ENCODE measurements at regions not wholly inside any gene's neighbourhood (a gene's known extent, or its start where the extent isn't known, plus 50 kb on each side); places are given as distances from the start of the nearest gene placed in this dataset.

GRCh38 chr2:190781604-190782198 is 98.9 kb upstream of the GLS start:
- intact Hi-C loops (cut with DNase I) = no loop called here
- DNase-seq = peak in 34 of 42 donors; percentile 10 to 81 (median 44)

GRCh38 chr2:190782264-190782663 is 98.4 kb upstream of the GLS start:
- intact Hi-C loops (cut with DNase I) = no loop called here
- DNase-seq = no peak

- intact Hi-C loops (cut with DNase I) = no loop called here
- DNase-seq = no peak
These were observed 96.9 kb upstream of the GLS start for GRCh38 chr2:190783513-190784263.

GRCh38 chr2:190785334-190785733 is 95.3 kb upstream of the GLS start:
- DNase-seq = no peak
- intact Hi-C loops (cut with DNase I) = no loop called here

- DNase-seq = peak in 7 of 42 donors; percentile 7 to 40 (median 8)
- intact Hi-C loops (cut with DNase I) = no loop called here
These were observed 94.0 kb upstream of the GLS start for GRCh38 chr2:190786404-190787166.

- DNase-seq = no peak
- intact Hi-C loops (cut with DNase I) = no loop called here
These were observed 92.8 kb upstream of the GLS start for GRCh38 chr2:190787743-190788235.

GRCh38 chr2:190789074-190790004 is 91.3 kb upstream of the GLS start:
- intact Hi-C loops (cut with DNase I) = no loop called here
- DNase-seq = no peak

GRCh38 chr2:190791347-190791975 is 89.2 kb upstream of the GLS start:
- DNase-seq = peak in 39 of 42 donors; percentile 27 to 89 (median 53)
- intact Hi-C loops (cut with DNase I) = no loop called here

- no peak for DNase-seq
- intact Hi-C loops (cut with DNase I) = no loop called here
These were observed 88.5 kb upstream of the GLS start for GRCh38 chr2:190791976-190792575.

- DNase-seq = peak in 12 of 42 donors; percentile 3 to 49 (median 15)
- intact Hi-C loops (cut with DNase I) = no loop called here
These were observed 87.4 kb upstream of the GLS start for GRCh38 chr2:190792956-190793888.

- intact Hi-C loops (cut with DNase I) = no loop called here
- no peak for DNase-seq
These were observed 86.2 kb upstream of the GLS start for GRCh38 chr2:190794377-190794776.

GRCh38 chr2:190794790-190795189 is 85.8 kb upstream of the GLS start:
- DNase-seq = no peak
- intact Hi-C loops (cut with DNase I) = no loop called here

- intact Hi-C loops (cut with DNase I) = no loop called here
These were observed 84.9 kb upstream of the GLS start for GRCh38 chr2:190795686-190796085.

GRCh38 chr2:190799999-190800398 is 80.6 kb upstream of the GLS start:
- intact Hi-C loops (cut with DNase I) = loop anchor here (10.0 kb wide), 1 partner anchor 455 kb away; the partner anchor contains the start of gene INPP1
- no peak for DNase-seq

More at GRCh38 chr2:190795686-190796085, 84.9 kb upstream of the GLS start:
- DNase-seq = no peak

- intact Hi-C loops (cut with DNase I) = loop anchor here (10.0 kb wide), 1 partner anchor 456 kb away; the partner anchor contains the start of gene INPP1
- no peak for DNase-seq
These were observed 80.1 kb upstream of the GLS start for GRCh38 chr2:190800528-190800927.

- DNase-seq = peak in 1 of 42 donors; percentile 9
- intact Hi-C loops (cut with DNase I) = loop anchor here (10.0 kb wide), 1 partner anchor 457 kb away; the partner anchor contains the start of gene INPP1
These were observed 78.5 kb upstream of the GLS start for GRCh38 chr2:190802129-190802528.
